Smooth muscle cell (in vitro differentiated cells): ENCODE measurements at regions not wholly inside any gene's neighbourhood (a gene's known extent, or its start where the extent isn't known, plus 50 kb on each side); places are given as distances from the start of the nearest gene placed in this dataset.

Source experiments
- DNase-seq: peaks from one replicate; lab custom pipeline; 2025; ENCODE audit not compliant: unreplicated experiment; lab: John Stamatoyannopoulos, UW
- H2AFZ ChIP-seq: fragments of 200-600 bp; sonication (generic); 2 replicates; pipeline ENCODE4 v1.6.0; 2016; ENCODE audit warnings: antibody characterized with exemption, low read depth, mild to moderate bottlenecking
- H3F3A ChIP-seq: fragments of 200-600 bp; sonication (generic); 2 replicates; pipeline ENCODE4 v1.6.0; 2017; ENCODE audit warnings: antibody characterized with exemption, low read depth
- H3K27ac ChIP-seq: fragments of 200-600 bp; sonication (generic); 2 replicates; pipeline ENCODE4 v1.5.1; 2016; ENCODE audit warnings: low read depth, mild to moderate bottlenecking
- H3K27me3 ChIP-seq: fragments of 200-600 bp; sonication (generic); 2 replicates; pipeline ENCODE4 v1.6.1; 2016; ENCODE audit warnings: low read depth, mild to moderate bottlenecking
- H3K36me3 ChIP-seq: fragments of 200-600 bp; sonication (generic); 2 replicates; pipeline ENCODE4 v1.5.1; 2016; ENCODE audit warnings: low read depth
- H3K4me1 ChIP-seq: fragments of 200-600 bp; sonication (generic); 2 replicates; pipeline ENCODE4 v1.5.1; 2016; ENCODE audit warnings: low read depth
- H3K4me2 ChIP-seq: fragments of 200-600 bp; sonication (generic); 2 replicates; pipeline ENCODE4 v1.6.0; 2016; ENCODE audit warnings: mild to moderate bottlenecking
- H3K4me3 ChIP-seq: fragments of 200-600 bp; sonication (generic); 2 replicates; pipeline ENCODE4 v1.5.1; 2016; ENCODE audit warnings: mild to moderate bottlenecking
- H3K79me2 ChIP-seq: fragments of 200-600 bp; sonication (generic); 2 replicates; pipeline ENCODE4 v1.6.0; 2016; ENCODE audit warnings: low read depth, mild to moderate bottlenecking
- H3K9ac ChIP-seq: fragments of 200-600 bp; sonication (generic); 2 replicates; pipeline ENCODE4 v1.6.0; 2016; ENCODE audit warnings: low read depth
- H3K9me3 ChIP-seq: fragments of 200-600 bp; sonication (generic); replicated peaks from 2 replicates; pipeline ENCODE4 v1.5.1; 2016; ENCODE audit warnings: low read depth
- H4K20me1 ChIP-seq: fragments of 200-600 bp; sonication (generic); 2 replicates; pipeline ENCODE4 v1.6.0; 2016; ENCODE audit warnings: low read depth
- WGBS: methylation state at CpG from one replicate; pipeline ENCODE4 v1.1.7; 2016; ENCODE audit warnings: low lambda C conversion rate; 5-methylcytosine and 5-hydroxymethylcytosine counted together
- TF ChIP-seq, protein P1 (sequence below): fragments of 200-600 bp; sonication (generic); IDR thresholded peaks from 2 replicates; pipeline ENCODE4 v1.5.1; 2017; ENCODE audit warnings: borderline replicate concordance, mild to moderate bottlenecking, antibody characterized with exemption; ENCODE audit not compliant: insufficient read depth, poor library complexity, severe bottlenecking

GRCh38 chr22:22414266-22414665 lies 94.3 kb downstream of the ZNF280B start:
- TF ChIP-seq, protein P1, sequence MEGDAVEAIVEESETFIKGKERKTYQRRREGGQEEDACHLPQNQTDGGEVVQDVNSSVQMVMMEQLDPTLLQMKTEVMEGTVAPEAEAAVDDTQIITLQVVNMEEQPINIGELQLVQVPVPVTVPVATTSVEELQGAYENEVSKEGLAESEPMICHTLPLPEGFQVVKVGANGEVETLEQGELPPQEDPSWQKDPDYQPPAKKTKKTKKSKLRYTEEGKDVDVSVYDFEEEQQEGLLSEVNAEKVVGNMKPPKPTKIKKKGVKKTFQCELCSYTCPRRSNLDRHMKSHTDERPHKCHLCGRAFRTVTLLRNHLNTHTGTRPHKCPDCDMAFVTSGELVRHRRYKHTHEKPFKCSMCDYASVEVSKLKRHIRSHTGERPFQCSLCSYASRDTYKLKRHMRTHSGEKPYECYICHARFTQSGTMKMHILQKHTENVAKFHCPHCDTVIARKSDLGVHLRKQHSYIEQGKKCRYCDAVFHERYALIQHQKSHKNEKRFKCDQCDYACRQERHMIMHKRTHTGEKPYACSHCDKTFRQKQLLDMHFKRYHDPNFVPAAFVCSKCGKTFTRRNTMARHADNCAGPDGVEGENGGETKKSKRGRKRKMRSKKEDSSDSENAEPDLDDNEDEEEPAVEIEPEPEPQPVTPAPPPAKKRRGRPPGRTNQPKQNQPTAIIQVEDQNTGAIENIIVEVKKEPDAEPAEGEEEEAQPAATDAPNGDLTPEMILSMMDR: no peak
- Histone ChIP-seq H4K20me1 (no peaks in the 10 kb centered on the region), H3K4me3 (no peak overlapping the region), H3K27me3 (peaks cover 88% of the 10 kb centered on the region), H3K9me3 (no peaks in the 10 kb centered on the region), H3K4me1 (no peaks in the 10 kb centered on the region), H3K9ac (no peak overlapping the region), H3F3A (no peaks in the 10 kb centered on the region), H3K27ac (no peak overlapping the region), H2AFZ (no peak overlapping the region), H3K36me3 (no peaks in the 10 kb centered on the region), H3K4me2 (no peak overlapping the region), H3K79me2 (no peaks in the 10 kb centered on the region)
- WGBS: 56% methylated on average over 1 of the region's 1 CpG
- no peak for DNase-seq

DNA sequence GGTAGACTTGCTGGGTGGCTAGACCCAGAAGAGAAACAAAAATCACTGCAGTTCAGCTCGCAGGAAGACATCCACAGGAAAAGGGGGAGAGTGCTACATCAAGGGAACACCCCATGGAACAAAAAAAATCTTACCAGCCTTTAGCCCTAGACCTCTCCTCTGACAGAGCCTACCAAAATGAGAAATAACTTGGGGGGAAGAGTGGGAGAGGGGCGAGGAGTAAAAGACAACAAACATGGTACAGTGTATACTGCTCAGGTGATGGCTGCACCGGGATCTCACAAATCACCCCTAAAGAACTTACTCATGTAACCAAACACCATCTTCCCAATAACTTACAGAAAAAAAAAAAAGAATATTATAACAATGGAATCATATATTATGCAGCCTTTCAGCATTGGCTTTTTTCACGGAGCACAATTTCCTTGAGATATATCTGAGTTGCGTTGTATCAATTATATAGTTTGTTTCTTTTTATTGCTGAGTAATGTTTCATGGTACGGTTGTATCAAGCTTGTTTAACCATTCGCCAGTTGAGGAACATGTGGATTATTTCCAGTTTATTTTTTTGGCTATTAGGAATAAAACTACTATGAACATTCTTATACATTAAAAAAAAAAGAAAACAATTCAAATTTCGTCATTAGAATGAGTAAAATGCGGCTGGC lies 90.9 kb downstream of the ZNF280B start:
- no peaks in the 10 kb centered on the region for H3K9me3 ChIP-seq
- no peak overlapping the region for H2AFZ ChIP-seq
- no peak overlapping the region for H3K4me2 ChIP-seq
- TF ChIP-seq, protein P1: no peak
- H3K36me3 ChIP-seq: no peaks in the 10 kb centered on the region
- H3K9ac ChIP-seq: no peak overlapping the region
- H3K4me3 ChIP-seq: no peak overlapping the region
- H3K27me3 ChIP-seq: peaks cover 91% of the 10 kb centered on the region
- no peaks in the 10 kb centered on the region for H4K20me1 ChIP-seq
- 74% methylated on average over 9 of the region's 9 CpGs for WGBS
- no peaks in the 10 kb centered on the region for H3F3A ChIP-seq
- H3K79me2 ChIP-seq: no peaks in the 10 kb centered on the region
- no peak overlapping the region for H3K27ac ChIP-seq
- DNase-seq: no peak
- no peaks in the 10 kb centered on the region for H3K4me1 ChIP-seq

- Histone ChIP-seq H3F3A (no peaks in the 10 kb centered on the region), H3K9me3 (no peaks in the 10 kb centered on the region), H4K20me1 (no peaks in the 10 kb centered on the region), H3K27ac (no peak overlapping the region), H3K9ac (no peak overlapping the region), H2AFZ (no peak overlapping the region), H3K27me3 (peaks cover 92% of the 10 kb centered on the region), H3K4me1 (no peaks in the 10 kb centered on the region), H3K79me2 (no peaks in the 10 kb centered on the region), H3K36me3 (no peaks in the 10 kb centered on the region), H3K4me2 (no peak overlapping the region), H3K4me3 (no peak overlapping the region)
- TF ChIP-seq, protein P1: no peak
- 85% methylated on average over 2 of the region's 2 CpGs for WGBS
- DNase-seq: no peak
Observed at GRCh38 chr22:22418163-22418549, 90.4 kb downstream of the ZNF280B start.

- Histone ChIP-seq H3K9ac (no peak overlapping the region), H3K79me2 (no peaks in the 10 kb centered on the region), H3K27me3 (peaks cover 92% of the 10 kb centered on the region), H3K4me2 (no peak overlapping the region), H3K4me3 (no peak overlapping the region), H3F3A (no peaks in the 10 kb centered on the region), H3K27ac (no peak overlapping the region), H3K9me3 (no peaks in the 10 kb centered on the region), H3K36me3 (no peaks in the 10 kb centered on the region), H4K20me1 (no peaks in the 10 kb centered on the region), H2AFZ (no peak overlapping the region), H3K4me1 (no peaks in the 10 kb centered on the region)
- DNase-seq: no peak
- WGBS: 46% methylated on average over 2 of the region's 2 CpGs
- TF ChIP-seq, protein P1: no peak
Observed at GRCh38 chr22:22418957-22419356, 89.6 kb downstream of the ZNF280B start.
